ENCODE measurements at regions not wholly inside any gene's neighbourhood (a gene's known extent, or its start where the extent isn't known, plus 50 kb on each side); places are given as distances from the start of the nearest gene placed in this dataset.

- intact Hi-C loops (cut with micrococcal nuclease) = no loop called here
- no peak overlapping the region for H3K4me3 Mint-ChIP-seq
- no peak overlapping the region for H3K4me3 ChIP-seq (ENCODE audit: low read length)
Measured at GRCh38 chrX:120680090-120680489, 50.2 kb upstream of the C1GALT1C1 start.

More at GRCh38 chrX:120680090-120680489, 50.2 kb upstream of the C1GALT1C1 start:
- WGBS (ENCODE audit: insufficient coverage) = 54% methylated on average over 5 of the region's 5 CpGs
- DNase-seq = no peak
- no peaks in the 10 kb centered on the region for H3K36me3 ChIP-seq (ENCODE audit: control insufficient read depth, insufficient read depth, low read length)
- peaks cover 0 to 5% of the 10 kb centered on the region in 2 donors for H3K4me1 Mint-ChIP-seq
- no peaks in the 10 kb centered on the region for H3K27me3 ChIP-seq (ENCODE audit: control insufficient read depth, insufficient read depth, low read length)
- H3K4me1 ChIP-seq (ENCODE audit: control insufficient read depth, insufficient read depth, low read length) = no peaks in the 10 kb centered on the region
- no peak for TF ChIP-seq CTCF (IDR thresholded peaks at IDR 0.05)
- peak overlapping the region in 1 of 2 donors; percentile 43 for H3K27ac Mint-ChIP-seq
- H3K9me3 ChIP-seq (ENCODE audit: control insufficient read depth, insufficient read depth, low read length) = no peaks in the 10 kb centered on the region
- no peaks in the 10 kb centered on the region for H3K36me3 Mint-ChIP-seq
- H3K27me3 Mint-ChIP-seq (ENCODE audit: low read depth in 2 of 2) = peaks cover 0 to 12% of the 10 kb centered on the region in 2 donors
- no peaks in the 10 kb centered on the region for H3K9me3 Mint-ChIP-seq
- no peak overlapping the region for H3K27ac ChIP-seq (ENCODE audit: low read length)
- no peak for ATAC-seq
